ENCODE measurements at regions not wholly inside any gene's neighbourhood (a gene's known extent, or its start where the extent isn't known, plus 50 kb on each side); places are given as distances from the start of the nearest gene placed in this dataset.

- H3K23me2 ChIP-seq (ENCODE audit: insufficient read length, low read depth, low read length, poor library complexity, severe bottlenecking), result no peaks in the 10 kb centered on the region
- no peak overlapping the region for H3K14ac ChIP-seq (ENCODE audit: insufficient read depth, low read length)
- H2BK5ac ChIP-seq (ENCODE audit: insufficient read length, low read length), result no peak overlapping the region
- H2AK5ac ChIP-seq (ENCODE audit: insufficient read length, low read length), result no peak overlapping the region
- Mint-ChIP-seq H3K36me3 (ENCODE audit: insufficient read depth in 1 of 3, low read depth in 3 of 3) (peaks cover 7 to 32% (median 11%) of the 10 kb centered on the region in 3 experiments; a peak in 6 of 7 replicates), H3K4me1 (no peaks in the 10 kb centered on the region), H3K9me3 (peaks cover 81 to 84% of the 10 kb centered on the region in 2 experiments), H3K27ac (no peak overlapping the region), H3K27me3 (ENCODE audit: low read depth) (peaks cover 2% of the 10 kb centered on the region; the same call in 1 of the 2 replicates), H3K4me3 (no peak overlapping the region)
- H3K4me1 ChIP-seq (ENCODE audit: insufficient read depth, low read length), result no peaks in the 10 kb centered on the region
- no peak overlapping the region for H2BK20ac ChIP-seq (ENCODE audit: low read depth, low read length, poor library complexity, severe bottlenecking)
- TF ChIP-seq CTCF (conservative IDR thresholded peaks at IDR 0.05), result no peak
- no peak overlapping the region for H3K4me2 ChIP-seq (ENCODE audit: insufficient read depth, insufficient read length, low read length)
- H4K20me1 ChIP-seq (ENCODE audit: control insufficient read depth, insufficient read depth, insufficient read length), result no peaks in the 10 kb centered on the region
- H2BK15ac ChIP-seq (ENCODE audit: low read depth, low read length), result no peak overlapping the region
- H3K27ac ChIP-seq (ENCODE audit: insufficient read length, low read depth, low read length), result no peak overlapping the region
- no peak for DNase-seq
- no peaks in the 10 kb centered on the region for H3K79me1 ChIP-seq (ENCODE audit: insufficient read depth, low read depth, low read length, poor library complexity, severe bottlenecking)
- no peaks in the 10 kb centered on the region for H3K27me3 ChIP-seq (ENCODE audit: insufficient read depth, low read length)
- H2AFZ ChIP-seq (ENCODE audit: low read length), result no peak overlapping the region
- H3K23ac ChIP-seq (ENCODE audit: insufficient read length, low read depth, low read length), result no peak overlapping the region
- H3K56ac ChIP-seq (ENCODE audit: insufficient read length, low read depth, low read length), result no peak overlapping the region
- H2BK120ac ChIP-seq (ENCODE audit: low read depth, low read length, poor library complexity, severe bottlenecking), result no peak overlapping the region
- no CpG with 5 or more reads among the region's 1 CpG for WGBS (ENCODE audit: extremely low coverage, insufficient read length, low lambda C conversion rate)
- H4K8ac ChIP-seq (replicated peaks; ENCODE audit: insufficient read length, low read depth, low read length), result no peak overlapping the region
- peaks cover 62% of the 10 kb centered on the region for H3K9me3 ChIP-seq (ENCODE audit: control insufficient read depth, low read depth, low read length)
- no peaks in the 10 kb centered on the region for H3K79me2 ChIP-seq (ENCODE audit: insufficient read depth, low read length)
- no peak overlapping the region for H3K9ac ChIP-seq (ENCODE audit: extremely low read depth, insufficient read length, low read length)
- no peak overlapping the region for H4K91ac ChIP-seq (ENCODE audit: insufficient read length, low read depth, low read length)
- no peak overlapping the region for H2BK12ac ChIP-seq (ENCODE audit: insufficient read length, low read depth, low read length)
- no peak overlapping the region for H3K18ac ChIP-seq (ENCODE audit: insufficient read length, low read depth, low read length)
- H4K5ac ChIP-seq (ENCODE audit: insufficient read length, low read depth, low read length), result no peak overlapping the region
- no peak overlapping the region for H3K4ac ChIP-seq (ENCODE audit: low read depth, low read length)
- H3T11ph ChIP-seq (ENCODE audit: low read length), result no peak overlapping the region
Measured at GRCh38 chr7:56206420-56206819, 90.2 kb upstream of the NUPR2 start.

Measured in H9 (cell line).